Activated CD4-positive, alpha-beta T cell treated with anti-CD3 and anti-CD28 coated beads, Interleukin-2, amount 10 ng/mL, durations not matched to agents 24 days and 14 days (primary cell): ENCODE measurements at regions not wholly inside any gene's neighbourhood (a gene's known extent, or its start where the extent isn't known, plus 50 kb on each side); places are given as distances from the start of the nearest gene placed in this dataset.

Experiments used
- DNase-seq: peaks from one replicate; pipeline ENCODE4 v3.0.0; 2022
- H3K27ac Mint-ChIP-seq: one replicate; pipeline ENCODE4 v1.8.0; 2022; ENCODE audit warnings: mild to moderate bottlenecking, mixed read lengths
- H3K27me3 Mint-ChIP-seq: one replicate; pipeline ENCODE4 v1.8.0; 2022; ENCODE audit warnings: mixed read lengths
- H3K36me3 Mint-ChIP-seq: one replicate; pipeline ENCODE4 v1.8.0; 2022; ENCODE audit warnings: low read depth, mild to moderate bottlenecking, mixed read lengths
- H3K4me1 Mint-ChIP-seq: one replicate; pipeline ENCODE4 v1.8.0; 2021; ENCODE audit warnings: mixed read lengths
- H3K4me3 Mint-ChIP-seq: one replicate; pipeline ENCODE4 v1.8.0; 2022; ENCODE audit warnings: mild to moderate bottlenecking, moderate library complexity, mixed read lengths
- H3K9me3 Mint-ChIP-seq: one replicate; pipeline ENCODE4 v1.8.0; 2021; ENCODE audit warnings: mixed read lengths
- intact Hi-C: fragments of 100-400 bp; cut with micrococcal nuclease; formaldehyde crosslinking; loops from one replicate; pipeline ENCODE4 v1.15.1; 2023

- Mint-ChIP-seq H3K4me1 (no peaks in the 10 kb centered on the region), H3K27ac (no peak overlapping the region), H3K9me3 (no peaks in the 10 kb centered on the region), H3K4me3 (no peak overlapping the region), H3K27me3 (peaks cover 1% of the 10 kb centered on the region), H3K36me3 (no peaks in the 10 kb centered on the region)
- intact Hi-C loops = no loop called here
- DNase-seq = no peak
These were observed 52.5 kb upstream of the PITX2 start for GRCh38 chr4:110675426-110675825.

GRCh38 chr4:110676241-110676640 lies 53.4 kb upstream of the PITX2 start:
- peaks cover 1% of the 10 kb centered on the region for H3K27me3 Mint-ChIP-seq
- intact Hi-C loops = no loop called here
- no peaks in the 10 kb centered on the region for H3K4me1 Mint-ChIP-seq
- no peaks in the 10 kb centered on the region for H3K36me3 Mint-ChIP-seq
- no peak overlapping the region for H3K4me3 Mint-ChIP-seq
- no peak for DNase-seq
- no peak overlapping the region for H3K27ac Mint-ChIP-seq
- H3K9me3 Mint-ChIP-seq = no peaks in the 10 kb centered on the region

GRCh38 chr4:110678517-110679227 lies 55.8 kb upstream of the PITX2 start:
- H3K4me1 Mint-ChIP-seq = no peaks in the 10 kb centered on the region
- H3K4me3 Mint-ChIP-seq = no peak overlapping the region
- peaks cover 1% of the 10 kb centered on the region for H3K27me3 Mint-ChIP-seq
- H3K36me3 Mint-ChIP-seq = no peaks in the 10 kb centered on the region
- no peaks in the 10 kb centered on the region for H3K9me3 Mint-ChIP-seq
- no peak for DNase-seq
- no peak overlapping the region for H3K27ac Mint-ChIP-seq
- intact Hi-C loops = no loop called here

GRCh38 chr4:110680265-110680664 lies 57.4 kb upstream of the PITX2 start:
- Mint-ChIP-seq H3K9me3 (no peaks in the 10 kb centered on the region), H3K4me1 (no peaks in the 10 kb centered on the region), H3K27ac (no peak overlapping the region), H3K27me3 (peaks cover 1% of the 10 kb centered on the region), H3K4me3 (no peak overlapping the region), H3K36me3 (no peaks in the 10 kb centered on the region)
- DNase-seq = no peak
- intact Hi-C loops = no loop called here

GRCh38 chr4:110681381-110681780 lies 58.5 kb upstream of the PITX2 start:
- Mint-ChIP-seq H3K27ac (no peak overlapping the region), H3K4me1 (no peaks in the 10 kb centered on the region), H3K36me3 (no peaks in the 10 kb centered on the region), H3K4me3 (no peak overlapping the region), H3K27me3 (peaks cover 1% of the 10 kb centered on the region), H3K9me3 (no peaks in the 10 kb centered on the region)
- DNase-seq = no peak
- intact Hi-C loops = no loop called here

GRCh38 chr4:110682311-110682710 lies 59.4 kb upstream of the PITX2 start:
- intact Hi-C loops = no loop called here
- H3K9me3 Mint-ChIP-seq = no peaks in the 10 kb centered on the region
- H3K4me1 Mint-ChIP-seq = no peaks in the 10 kb centered on the region
- H3K27me3 Mint-ChIP-seq = peaks cover 1% of the 10 kb centered on the region
- H3K4me3 Mint-ChIP-seq = no peak overlapping the region
- H3K36me3 Mint-ChIP-seq = no peaks in the 10 kb centered on the region
- no peak overlapping the region for H3K27ac Mint-ChIP-seq
- DNase-seq = no peak

GRCh38 chr4:110683601-110684000 lies 60.7 kb upstream of the PITX2 start:
- Mint-ChIP-seq H3K4me1 (no peaks in the 10 kb centered on the region), H3K36me3 (no peaks in the 10 kb centered on the region), H3K27ac (no peak overlapping the region), H3K4me3 (no peak overlapping the region), H3K27me3 (peaks cover 1% of the 10 kb centered on the region), H3K9me3 (no peaks in the 10 kb centered on the region)
- intact Hi-C loops = no loop called here
- DNase-seq = no peak

GRCh38 chr4:110702326-110702725 lies 79.4 kb upstream of the PITX2 start:
- H3K36me3 Mint-ChIP-seq = no peaks in the 10 kb centered on the region
- intact Hi-C loops = no loop called here

GRCh38 chr4:110704748-110705439 lies 82.0 kb upstream of the PITX2 start:
- H3K27ac Mint-ChIP-seq = no peak overlapping the region
- intact Hi-C loops = no loop called here
- H3K4me3 Mint-ChIP-seq = no peak overlapping the region
- DNase-seq = no peak
- no peaks in the 10 kb centered on the region for H3K9me3 Mint-ChIP-seq
- H3K27me3 Mint-ChIP-seq = no peaks in the 10 kb centered on the region
- no peaks in the 10 kb centered on the region for H3K36me3 Mint-ChIP-seq
- H3K4me1 Mint-ChIP-seq = no peaks in the 10 kb centered on the region

More at GRCh38 chr4:110702326-110702725, 79.4 kb upstream of the PITX2 start:
- Mint-ChIP-seq H3K27me3 (no peaks in the 10 kb centered on the region), H3K4me1 (no peaks in the 10 kb centered on the region), H3K4me3 (no peak overlapping the region), H3K9me3 (no peaks in the 10 kb centered on the region), H3K27ac (no peak overlapping the region)
- DNase-seq = no peak

- intact Hi-C loops = no loop called here
- H3K4me1 Mint-ChIP-seq = no peaks in the 10 kb centered on the region
- DNase-seq = no peak
- no peaks in the 10 kb centered on the region for H3K36me3 Mint-ChIP-seq
- no peaks in the 10 kb centered on the region for H3K27me3 Mint-ChIP-seq
- no peak overlapping the region for H3K4me3 Mint-ChIP-seq
- no peak overlapping the region for H3K27ac Mint-ChIP-seq
- H3K9me3 Mint-ChIP-seq = no peaks in the 10 kb centered on the region
These were observed 82.5 kb upstream of the PITX2 start for GRCh38 chr4:110705440-110705782.

- intact Hi-C loops = no loop called here
- H3K4me1 Mint-ChIP-seq = no peaks in the 10 kb centered on the region
- no peak overlapping the region for H3K27ac Mint-ChIP-seq
- H3K27me3 Mint-ChIP-seq = no peaks in the 10 kb centered on the region
- no peak for DNase-seq
- no peak overlapping the region for H3K4me3 Mint-ChIP-seq
- H3K36me3 Mint-ChIP-seq = no peaks in the 10 kb centered on the region
- H3K9me3 Mint-ChIP-seq = no peaks in the 10 kb centered on the region
These were observed 87.2 kb upstream of the PITX2 start for GRCh38 chr4:110710070-110710469.

GRCh38 chr4:110712486-110712885 lies 89.6 kb upstream of the PITX2 start:
- DNase-seq = no peak
- Mint-ChIP-seq H3K36me3 (no peaks in the 10 kb centered on the region), H3K4me1 (no peaks in the 10 kb centered on the region), H3K4me3 (no peak overlapping the region), H3K9me3 (no peaks in the 10 kb centered on the region), H3K27ac (no peak overlapping the region), H3K27me3 (no peaks in the 10 kb centered on the region)
- intact Hi-C loops = no loop called here

- H3K4me3 Mint-ChIP-seq = no peak overlapping the region
- no peaks in the 10 kb centered on the region for H3K4me1 Mint-ChIP-seq
- no peaks in the 10 kb centered on the region for H3K36me3 Mint-ChIP-seq
- no peak for DNase-seq
- no peak overlapping the region for H3K27ac Mint-ChIP-seq
- H3K9me3 Mint-ChIP-seq = no peaks in the 10 kb centered on the region
- intact Hi-C loops = no loop called here
- no peaks in the 10 kb centered on the region for H3K27me3 Mint-ChIP-seq
These were observed 107.4 kb upstream of the PITX2 start for GRCh38 chr4:110730318-110730717.

- no peaks in the 10 kb centered on the region for H3K36me3 Mint-ChIP-seq
- intact Hi-C loops = no loop called here
- no peak for DNase-seq
- no peaks in the 10 kb centered on the region for H3K4me1 Mint-ChIP-seq
- no peaks in the 10 kb centered on the region for H3K9me3 Mint-ChIP-seq
- no peak overlapping the region for H3K4me3 Mint-ChIP-seq
- no peak overlapping the region for H3K27ac Mint-ChIP-seq
- H3K27me3 Mint-ChIP-seq = no peaks in the 10 kb centered on the region
These were observed 111.0 kb upstream of the PITX2 start for GRCh38 chr4:110733901-110734300.

- Mint-ChIP-seq H3K27ac (no peak overlapping the region), H3K27me3 (no peaks in the 10 kb centered on the region), H3K9me3 (no peaks in the 10 kb centered on the region), H3K36me3 (no peaks in the 10 kb centered on the region), H3K4me3 (no peak overlapping the region), H3K4me1 (no peaks in the 10 kb centered on the region)
- DNase-seq = no peak
- intact Hi-C loops = no loop called here
These were observed 112.8 kb upstream of the PITX2 start for GRCh38 chr4:110735686-110736085.
